K562 (cell line): ENCODE measurements at regions not wholly inside any gene's neighbourhood (a gene's known extent, or its start where the extent isn't known, plus 50 kb on each side); places are given as distances from the start of the nearest gene placed in this dataset.

Experiments
- ATAC-seq: fragments of 200-7000 bp; cut with Tn5 transposase; 3 replicates; pipeline ENCODE4 v1.9.1; 2020; ENCODE audit warnings: moderate library complexity
- BruUV-seq: library from RNA; stranded (reverse); fragments of 400-500 nt; replicated peaks from 2 replicates; lab custom pipeline; 2021; lab: Mats Ljungman, UMichigan
- CTCF ChIA-PET: fragments of 300-600 bp; formaldehyde crosslinking; extraction: SDS; loops from one replicate; lab custom pipeline; 2021; ENCODE audit warnings: low intra/inter-chr PET ratio; lab: Yijun Ruan, JAX
- POLR2A ChIA-PET: fragments of 300-600, 350-650 bp; sonication (Branson Sonifier 250); formaldehyde crosslinking; extraction: SDS; loops from one replicate; lab custom pipeline; 2021; ENCODE audit warnings: antibody characterized with exemption, inconsistent platforms; lab: Yijun Ruan, JAX
- DNase-seq, 4 experiments: peaks; one replicate each; pipeline versions ENCODE4 v3.0.0 to v3.0.0-alpha.2; 2011 to 2018; ENCODE audit warnings: low spot score in 3 of 4, mixed read lengths in 3 of 4; ENCODE audit errors: extremely low read depth in 1 of 4
- FAIRE-seq: peaks from 2 replicates; lab custom pipeline; 2011; peaks lifted over from hg19 to GRCh38; lab: Jason Lieb, UNC
- H2AFZ ChIP-seq: 2 replicates; pipeline ENCODE4 v1.6.0; 2011; ENCODE audit warnings: low read depth, low read length, control low read depth, inconsistent platforms
- H3K27ac ChIP-seq: fragments of 200-600 bp; 3 replicates; pipeline ENCODE4 v1.8.0; 2011; ENCODE audit warnings: low read depth, mild to moderate bottlenecking, control low read depth, inconsistent platforms, low read length, moderate library complexity, mixed read lengths; ENCODE audit errors: extremely low read depth
- H3K27me3 ChIP-seq, 2 experiments: fragments of 300-600 bp in 1 of 2; 2 replicates in 1 of 2; 3 replicates in 1 of 2; pipeline versions ENCODE4 v1.6.0 to v1.8.0; 2011; ENCODE audit warnings: inconsistent platforms in 2 of 2, low read length in 2 of 2, mild to moderate bottlenecking in 1 of 2, mixed read lengths in 1 of 2, moderate library complexity in 1 of 2; ENCODE audit not compliant: control insufficient read depth in 2 of 2, insufficient read depth in 2 of 2
- H3K36me3 ChIP-seq: fragments of 300-600 bp; 3 replicates; pipeline ENCODE4 v1.8.0; 2011; ENCODE audit warnings: mild to moderate bottlenecking, low read length, inconsistent platforms; ENCODE audit not compliant: control insufficient read depth, insufficient read depth
- H3K4me1 ChIP-seq, 2 experiments: fragments of 200-600 bp in 1 of 2; replicated peaks in 1 of 2; 2 replicates in 1 of 2; 3 replicates in 1 of 2; pipeline versions ENCODE4 v1.5.1 to v1.8.0; 2011; ENCODE audit warnings: inconsistent platforms in 2 of 2, low read length in 2 of 2, mild to moderate bottlenecking in 1 of 2, mixed read lengths in 1 of 2, moderate library complexity in 1 of 2; ENCODE audit not compliant: control insufficient read depth in 2 of 2, insufficient read depth in 2 of 2
- H3K4me2 ChIP-seq: 2 replicates; pipeline ENCODE4 v1.6.1; 2011; ENCODE audit warnings: low read length, control low read depth, inconsistent platforms, mixed read lengths; ENCODE audit not compliant: insufficient read depth
- H3K4me3 ChIP-seq: fragments of 200-600 bp; sonication (generic), shearing (Covaris generic); 2 replicates; pipeline ENCODE4 v1.5.1; 2016; ENCODE audit warnings: control low read depth, inconsistent platforms
- H3K79me2 ChIP-seq: fragments of 200-600 bp; 3 replicates; pipeline ENCODE4 v1.8.0; 2011; ENCODE audit warnings: low read length, inconsistent platforms; ENCODE audit not compliant: control insufficient read depth, insufficient read depth
- H3K9ac ChIP-seq, 2 experiments: 2 replicates each; pipeline versions ENCODE4 v1.6.0 to v1.6.1; 2011; ENCODE audit warnings: low read depth in 2 of 2, low read length in 2 of 2, control low read depth in 1 of 2, inconsistent platforms in 1 of 2, mild to moderate bottlenecking in 1 of 2, mixed read lengths in 1 of 2; ENCODE audit not compliant: insufficient read depth in 1 of 2
- H3K9me1 ChIP-seq: one replicate; pipeline ENCODE4 v1.6.0; 2011; ENCODE audit warnings: inconsistent platforms, mild to moderate bottlenecking, low read length, moderate library complexity; ENCODE audit not compliant: control insufficient read depth, insufficient read depth
- H3K9me3 ChIP-seq: replicated peaks from 2 replicates; pipeline ENCODE4 v1.5.1; 2011; ENCODE audit warnings: low read depth, low read length, inconsistent platforms; ENCODE audit not compliant: control insufficient read depth, insufficient read depth
- H4K20me1 ChIP-seq: replicated peaks from 2 replicates; pipeline ENCODE4 v1.6.1; 2011; ENCODE audit warnings: low read length, inconsistent platforms, mixed read lengths; ENCODE audit not compliant: control insufficient read depth, insufficient read depth
- LARP7 ChIP-seq: fragments of 450-650 bp; IDR thresholded peaks from 2 replicates; pipeline ENCODE4 v1.6.1; 2016
- MCM2 ChIP-seq: fragments of 450-650 bp; IDR thresholded peaks from 2 replicates; pipeline ENCODE4 v1.6.1; 2017; ENCODE audit warnings: low read depth, mild to moderate bottlenecking
- MEF2D ChIP-seq: conservative IDR thresholded peaks from 2 replicates; pipeline ENCODE4 v1.6.1; 2016; ENCODE audit warnings: low read depth, missing genetic modification characterization, missing compliant biosample characterization
- MXI1 ChIP-seq: IDR thresholded peaks from 2 replicates; pipeline ENCODE4 v1.6.1; 2011; ENCODE audit warnings: low read depth, mild to moderate bottlenecking, improper control_type of control experiment, low read length
- NONO ChIP-seq, 2 experiments: fragments of 200-400 bp in 1 of 2; fragments of 450-650 bp in 1 of 2; formaldehyde crosslinking in 1 of 2; IDR thresholded peaks; 2 replicates each; pipeline ENCODE4 v1.6.1; 2017; ENCODE audit warnings: low read depth in 2 of 2, mild to moderate bottlenecking in 2 of 2, moderate library complexity in 2 of 2, low read length in 1 of 2
- SP2 ChIP-seq: IDR thresholded peaks from 2 replicates; pipeline ENCODE4 v1.6.1; 2011; ENCODE audit warnings: mild to moderate bottlenecking, low read depth, low read length, moderate library complexity; ENCODE audit not compliant: poor library complexity, severe bottlenecking; ENCODE audit errors: extremely low read depth
- SREBF1 ChIP-seq: fragments of 150-350 bp; IDR thresholded peaks from 2 replicates; pipeline ENCODE4 v1.6.1; 2014; ENCODE audit warnings: antibody characterized with exemption, low read depth, low read length, borderline replicate concordance
- USF2 ChIP-seq: sonication (generic); formaldehyde crosslinking; IDR thresholded peaks from 2 replicates; pipeline ENCODE4 v1.5.0; 2020; ENCODE audit warnings: missing genetic modification reagents
- ZNF263 ChIP-seq: sonication (generic); formaldehyde crosslinking; IDR thresholded peaks from 2 replicates; pipeline ENCODE4 v1.8.0; 2022; ENCODE audit warnings: mild to moderate bottlenecking, missing genetic modification reagents, borderline replicate concordance
- ZNF586 ChIP-seq: fragments of 450-650 bp; formaldehyde crosslinking; conservative IDR thresholded peaks from 2 replicates; pipeline ENCODE4 v1.4.0; 2020; ENCODE audit warnings: mild to moderate bottlenecking, moderate library complexity
- ZNF592 ChIP-seq: fragments of 450-650 bp; IDR thresholded peaks from 2 replicates; pipeline ENCODE4 v1.6.1; 2017; ENCODE audit warnings: antibody characterized with exemption, mild to moderate bottlenecking
- ZSCAN29 ChIP-seq: fragments of 450-650 bp; IDR thresholded peaks from 2 replicates; pipeline ENCODE4 v1.6.1; 2017
- in situ Hi-C: fragments of 300-500 bp; cut with MboI; formaldehyde crosslinking; loops from 4 replicates; pipeline ENCODE4 v1.15.0; 2018; ENCODE audit warnings: inconsistent platforms, mixed read lengths
- intact Hi-C: fragments of 100-400 bp; cut with micrococcal nuclease; formaldehyde crosslinking; loops from 2 replicates; pipeline ENCODE4 v1.14.2; 2022

GRCh38 chr4:180792541-180792940 lies 1450.7 kb upstream of the TENM3 start:
- intact Hi-C loops = no loop called here
- no peak overlapping the region for H3K4me3 ChIP-seq
- H3K4me2 ChIP-seq = no peak overlapping the region
- no peaks in the 10 kb centered on the region for H3K36me3 ChIP-seq
- no TSS peak for BruUV-seq
- no peaks in the 10 kb centered on the region for H4K20me1 ChIP-seq
- no peak for TF ChIP-seq LARP7
- TF ChIP-seq ZNF263 (CRISPR knock-in tag) = no peak
- TF ChIP-seq SREBF1 = no peak
- no peak for TF ChIP-seq MCM2
- TF ChIP-seq NONO (IDR thresholded peaks at IDR 0.05; ENCODE audit: low read depth in 2 of 2, low read length in 1 of 2) = no peak
- TF ChIP-seq MXI1 = no peak
- no peak for TF ChIP-seq ZSCAN29
- no peak for TF ChIP-seq USF2 (CRISPR knock-in tag)
- no peak for TF ChIP-seq MEF2D
- TF ChIP-seq SP2 = no peak
- TF ChIP-seq ZNF592 = no peak
- no peak for TF ChIP-seq ZNF586 (CRISPR knock-in tag)
- TF ChIP-seq, all 486 proteins: peak for 0
- Histone ChIP-seq H2AFZ (no peak overlapping the region), H3K9me3 (no peaks in the 10 kb centered on the region), H3K27ac (no peak overlapping the region), H3K79me2 (no peaks in the 10 kb centered on the region), H3K27me3 (no peaks in the 10 kb centered on the region), H3K9ac (no peak overlapping the region), H3K4me1 (no peaks in the 10 kb centered on the region), H3K9me1 (no peaks in the 10 kb centered on the region)
- ATAC-seq (no peak), DNase-seq (no peak), FAIRE-seq (no peak)
- POLR2A ChIA-PET = no interaction called here
- CTCF ChIA-PET = no interaction called here
- in situ Hi-C loops = no loop called here
